GM18502 (cell line): ENCODE measurements at regions not wholly inside any gene's neighbourhood (a gene's known extent, or its start where the extent isn't known, plus 50 kb on each side); places are given as distances from the start of the nearest gene placed in this dataset.
A peak's percentile ranks its signal among the peaks of the same experiment; 100 is the strongest.
"Not testable (repeated sequence)": the region's sequence is repeated elsewhere in the genome, so short reads cannot be mapped to it uniquely, and the experiment has no call there.

Source experiments
- ATAC-seq: cut with Tn5 transposase; IDR thresholded peaks from one replicate; pipeline ENCODE4 v1.9.1; 2021; ENCODE audit warnings: mild to moderate bottlenecking; ENCODE audit not compliant: unreplicated experiment, poor library complexity

DNA sequence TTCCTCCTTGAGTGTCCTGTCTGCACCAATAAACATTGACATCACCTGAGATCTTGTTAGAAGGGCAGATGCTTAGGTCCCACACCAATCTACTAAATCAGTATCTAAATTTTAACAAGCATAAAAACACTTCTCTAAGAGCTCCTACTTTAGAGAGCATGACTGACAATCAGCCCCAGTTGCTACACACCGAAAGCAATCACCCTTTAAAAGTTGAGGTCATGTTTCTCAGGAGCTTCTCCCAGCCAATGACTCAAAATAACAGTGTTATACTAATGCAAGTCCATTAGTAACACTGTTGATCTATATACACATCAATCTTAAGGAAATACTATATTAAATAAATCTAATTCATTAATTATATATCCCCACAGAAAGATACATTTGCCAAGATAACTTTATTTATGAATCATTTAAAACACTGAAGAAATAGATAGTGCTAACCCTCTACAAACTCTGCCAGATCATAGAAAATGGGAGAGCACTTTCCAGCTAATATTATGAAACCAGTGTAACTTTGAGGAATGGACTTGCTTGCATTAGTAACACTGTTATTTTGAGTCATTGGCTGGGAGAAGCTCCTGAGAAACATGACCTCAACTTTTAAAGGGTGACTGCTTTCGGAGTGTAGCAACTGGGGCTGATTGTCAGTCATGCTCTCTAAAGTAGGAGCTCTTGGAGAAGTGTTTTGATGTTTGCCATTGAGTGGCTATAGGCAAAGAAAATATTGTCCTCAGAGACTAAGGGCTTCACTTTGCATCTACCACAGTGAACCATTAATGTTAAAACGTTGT is 109.8 kb upstream of the HDX start:
- ATAC-seq, result no peak

- no peak for ATAC-seq
These were observed 132.0 kb upstream of the HDX start for GRCh38 chrX:84634201-84634782.

GRCh38 chrX:84666086-84666485 is 163.8 kb upstream of the HDX start:
- ATAC-seq, result no peak

- no peak for ATAC-seq
These were observed 188.0 kb upstream of the HDX start for GRCh38 chrX:84690228-84690627.

DNA sequence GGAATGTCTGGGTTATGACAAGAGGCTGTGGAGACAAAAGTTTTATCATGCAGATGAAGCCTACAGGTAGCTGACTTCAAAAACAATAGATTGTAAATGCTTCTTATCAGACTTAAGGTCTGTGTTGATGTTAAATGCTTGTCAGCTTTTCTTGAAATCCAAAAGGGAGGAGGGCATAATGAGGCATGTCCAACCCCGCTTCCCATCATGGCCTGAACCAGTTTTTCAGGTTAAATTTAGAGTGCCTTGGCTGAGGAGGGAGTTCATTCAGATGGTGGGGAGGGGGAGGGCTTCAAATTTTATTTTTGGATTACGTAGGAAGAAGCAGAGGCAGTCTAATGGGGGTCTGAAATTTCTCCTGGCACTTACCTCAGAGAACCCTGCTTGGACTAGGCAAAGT is 207.7 kb upstream of the HDX start:
- no peak for ATAC-seq

- no peak for ATAC-seq
These were observed 208.4 kb upstream of the HDX start for GRCh38 chrX:84710611-84711010.

DNA sequence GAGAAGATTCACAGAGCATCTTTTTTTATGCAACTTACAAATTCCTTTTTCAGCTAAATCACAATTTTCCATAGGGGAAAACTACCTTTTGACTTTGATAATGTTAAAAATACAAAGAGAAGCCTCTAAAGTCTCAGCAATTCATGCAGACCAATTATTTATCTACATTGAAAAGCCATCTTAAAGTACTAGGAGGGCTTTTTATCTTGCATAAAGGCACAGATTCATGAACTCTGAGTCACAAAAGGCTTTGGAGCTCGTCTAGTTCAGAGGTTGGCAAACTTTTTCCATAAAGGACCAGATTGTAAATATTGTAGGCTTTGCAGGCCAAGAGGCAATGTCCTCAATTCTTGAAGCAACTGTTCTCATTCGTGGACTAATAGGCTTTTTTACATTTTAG is 210.4 kb upstream of the HDX start:
- ATAC-seq, result no peak

GRCh38 chrX:84715315-84715714 is 213.1 kb upstream of the HDX start:
- peak; percentile 52 for ATAC-seq

DNA sequence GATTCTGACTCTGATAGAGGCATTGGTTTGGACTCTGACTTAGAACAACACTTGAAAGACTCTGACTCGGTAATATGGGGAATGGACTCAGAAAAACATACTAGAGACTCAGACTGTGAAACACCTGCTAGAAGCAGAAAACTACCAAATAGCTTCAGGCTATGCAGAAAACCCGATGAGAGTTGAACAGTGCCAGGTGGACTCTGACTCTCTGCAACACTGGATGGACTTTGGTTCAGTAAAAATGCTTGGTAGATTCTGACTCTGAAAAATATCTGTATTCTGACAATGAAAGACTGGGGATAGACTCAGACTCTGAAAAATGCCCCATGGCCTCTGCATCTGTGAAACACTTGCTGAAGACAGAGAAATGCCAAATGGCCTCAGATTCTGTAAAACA is 215.1 kb upstream of the HDX start:
- ATAC-seq, result no peak

- ATAC-seq, result no peak
These were observed 219.2 kb upstream of the HDX start for GRCh38 chrX:84721416-84721815.

GRCh38 chrX:84724576-84724975 is 222.3 kb upstream of the HDX start:
- ATAC-seq, result no peak

DNA sequence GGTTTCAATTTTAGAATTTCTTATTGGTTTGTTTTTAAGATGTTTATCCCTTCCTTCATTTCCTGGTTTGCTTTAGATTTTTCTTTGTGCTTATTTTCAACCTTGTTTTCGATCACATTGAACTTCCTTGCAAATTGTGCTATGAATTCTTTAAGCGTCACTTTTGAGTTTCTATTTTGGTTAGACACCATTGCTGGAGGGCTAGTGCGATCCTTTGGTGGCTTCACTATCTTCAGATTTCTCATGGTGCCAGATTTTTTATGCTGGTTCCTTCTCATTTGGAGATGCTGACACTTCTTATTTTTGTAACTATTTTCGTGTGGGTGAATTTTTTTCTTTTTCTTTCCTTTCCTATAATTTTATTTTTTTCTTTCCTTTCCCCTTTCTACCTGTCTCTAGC is 227.2 kb upstream of the HDX start:
- ATAC-seq, result no peak

GRCh38 chrX:84729809-84730208 is 227.6 kb upstream of the HDX start:
- peak; percentile 100 for ATAC-seq

GRCh38 chrX:84735025-84735424 is 232.8 kb upstream of the HDX start:
- no peak for ATAC-seq

DNA sequence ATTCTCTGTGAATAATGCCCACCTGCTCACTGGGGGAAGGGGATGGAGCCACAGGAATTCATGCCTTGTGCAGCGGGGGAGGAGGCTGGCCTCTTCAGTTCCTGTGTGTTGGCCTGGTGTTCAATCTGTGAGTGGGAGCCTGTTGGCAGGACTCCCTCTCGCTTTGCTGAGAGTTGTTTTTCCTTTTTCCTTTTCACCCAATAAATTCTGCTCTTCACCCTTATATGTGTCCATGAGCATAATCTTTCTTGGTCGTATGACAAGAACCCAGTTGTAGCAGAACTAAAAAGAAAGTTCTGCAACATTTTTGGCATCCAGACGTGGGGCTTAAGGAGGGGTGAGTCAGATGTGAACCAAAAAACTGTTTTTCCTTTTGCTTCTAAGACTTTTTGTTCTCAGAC is 235.2 kb upstream of the HDX start:
- no peak for ATAC-seq

GRCh38 chrX:84747516-84747915 is 245.3 kb upstream of the HDX start:
- ATAC-seq, result no peak

GRCh38 chrX:84748965-84749656 is 246.9 kb upstream of the HDX start:
- no peak for ATAC-seq

- ATAC-seq, result no peak
These were observed 243.1 kb upstream of the APOOL start for GRCh38 chrX:84760560-84760959.

DNA sequence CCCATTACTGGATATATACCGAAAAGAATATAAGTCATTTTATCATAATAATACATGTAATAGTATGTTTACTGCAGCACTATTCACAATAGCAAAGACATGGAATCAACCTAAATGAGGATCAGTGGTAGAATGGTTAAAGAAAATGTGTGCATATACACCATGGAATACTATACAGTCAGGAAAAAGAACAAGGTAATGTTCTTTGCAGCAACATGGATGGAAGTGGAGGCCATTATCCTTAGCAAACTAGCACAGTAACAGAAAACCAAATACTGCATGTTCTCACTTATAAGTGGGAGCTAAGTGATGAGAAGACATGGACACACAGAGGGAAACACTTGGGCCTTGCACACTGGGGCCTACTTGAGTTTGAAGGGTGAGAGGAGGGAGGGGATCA is 207.4 kb upstream of the APOOL start:
- no peak for ATAC-seq

GRCh38 chrX:84830836-84831235 is 172.8 kb upstream of the APOOL start:
- ATAC-seq, result no peak

DNA sequence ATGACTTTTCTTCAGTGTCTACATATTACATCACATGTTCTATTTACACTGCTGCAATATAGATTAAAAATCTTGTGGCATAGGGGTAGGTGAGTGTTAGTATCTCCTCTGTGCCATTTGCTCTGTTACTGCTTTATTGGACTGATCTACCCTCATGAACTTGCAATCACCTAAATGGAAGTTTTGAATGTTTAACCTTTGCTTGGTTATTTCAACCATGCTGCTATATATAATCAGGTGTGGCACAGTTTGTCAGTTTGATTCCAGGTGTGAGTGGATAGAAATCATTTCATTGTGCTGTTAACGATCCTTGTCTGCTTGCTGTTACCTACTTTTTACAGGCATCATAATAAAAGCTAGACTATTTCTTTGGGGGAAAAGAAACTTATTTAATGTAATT is 157.1 kb upstream of the APOOL start:
- not testable (repeated sequence) for ATAC-seq

- ATAC-seq, result not testable (repeated sequence)
These were observed 152.5 kb upstream of the APOOL start for GRCh38 chrX:84851183-84851582.
